Ovary (tissue), 3 donors: ENCODE measurements at regions not wholly inside any gene's neighbourhood (a gene's known extent, or its start where the extent isn't known, plus 50 kb on each side); places are given as distances from the start of the nearest gene placed in this dataset.

Source experiments
- CTCF ChIP-seq, 3 donors: fragments of 450-650 bp in 2 of 3; fragments of 200-600 bp in 1 of 3; IDR thresholded peaks; one replicate each; pipeline versions ENCODE4 v1.5.1 to v1.8.0; 2016 to 2022; ENCODE audit warnings: antibody characterized with exemption in 3 of 3, mild to moderate bottlenecking in 1 of 3
- EP300 ChIP-seq: sonication (generic); formaldehyde crosslinking; IDR thresholded peaks from one replicate; pipeline ENCODE4 v1.6.1; 2017; ENCODE audit warnings: antibody characterized with exemption
- POLR2A ChIP-seq: fragments of 450-650 bp; IDR thresholded peaks from one replicate; pipeline ENCODE4 v1.6.1; 2017; ENCODE audit warnings: antibody characterized with exemption, mild to moderate bottlenecking, moderate library complexity
- donor health status: DM: no; HTN: no; CAD: no.

GRCh38 chr4:32374206-32374605 is 1654.0 kb downstream of the PCDH7 start:
- no peak for TF ChIP-seq CTCF (IDR thresholded peaks at IDR 0.05)
- TF ChIP-seq POLR2A: no peak
- no peak for TF ChIP-seq EP300
